ES-I3 (cell line): ENCODE measurements at regions not wholly inside any gene's neighbourhood (a gene's known extent, or its start where the extent isn't known, plus 50 kb on each side); places are given as distances from the start of the nearest gene placed in this dataset.
"Not testable (repeated sequence)": the region's sequence is repeated elsewhere in the genome, so short reads cannot be mapped to it uniquely, and the experiment has no call there.

ENCODE experiments used
- H3K36me3 ChIP-seq: 2 replicates; pipeline ENCODE4 v1.6.1; 2013; ENCODE audit warnings: mild to moderate bottlenecking, low read length, control low read depth, moderate library complexity; ENCODE audit not compliant: insufficient read depth
- H3K4me1 ChIP-seq: 2 replicates; pipeline ENCODE4 v1.6.1; 2013; ENCODE audit warnings: mild to moderate bottlenecking, control low read depth, low read length; ENCODE audit not compliant: insufficient read depth
- H3K9ac ChIP-seq: 2 replicates; pipeline ENCODE4 v1.6.1; 2013; ENCODE audit warnings: low read depth, mild to moderate bottlenecking, low read length, moderate library complexity
- H3K9me3 ChIP-seq: 2 replicates; pipeline ENCODE4 v1.6.1; 2013; ENCODE audit warnings: mild to moderate bottlenecking, low read length, moderate library complexity; ENCODE audit not compliant: control insufficient read depth, insufficient read depth

DNA sequence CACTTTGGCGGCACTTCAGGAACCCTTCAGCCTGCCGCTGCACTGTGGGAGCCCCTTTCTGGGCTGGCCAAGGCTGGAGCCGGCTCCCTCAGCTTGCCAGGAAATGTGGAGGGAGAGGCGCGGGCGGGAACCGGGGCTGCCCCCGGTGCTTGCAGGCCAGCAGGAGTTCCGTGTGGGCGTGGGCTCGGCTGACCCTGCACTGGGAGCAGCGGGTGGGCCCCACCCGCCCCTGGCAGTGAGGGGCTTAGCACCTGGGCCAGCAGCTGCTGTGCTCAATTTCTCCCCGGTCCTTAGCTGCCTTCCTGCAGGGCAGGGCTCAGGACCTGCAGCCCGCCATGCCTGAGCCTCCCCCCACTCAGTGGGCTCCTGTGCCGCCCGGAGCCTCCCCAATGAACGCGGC is 196.8 kb upstream of the ADAMTS3 start:
- H3K4me1 ChIP-seq = peaks cover 12% of the 10 kb centered on the region
- not testable (repeated sequence) for H3K9me3 ChIP-seq, H3K9ac ChIP-seq, H3K36me3 ChIP-seq

DNA sequence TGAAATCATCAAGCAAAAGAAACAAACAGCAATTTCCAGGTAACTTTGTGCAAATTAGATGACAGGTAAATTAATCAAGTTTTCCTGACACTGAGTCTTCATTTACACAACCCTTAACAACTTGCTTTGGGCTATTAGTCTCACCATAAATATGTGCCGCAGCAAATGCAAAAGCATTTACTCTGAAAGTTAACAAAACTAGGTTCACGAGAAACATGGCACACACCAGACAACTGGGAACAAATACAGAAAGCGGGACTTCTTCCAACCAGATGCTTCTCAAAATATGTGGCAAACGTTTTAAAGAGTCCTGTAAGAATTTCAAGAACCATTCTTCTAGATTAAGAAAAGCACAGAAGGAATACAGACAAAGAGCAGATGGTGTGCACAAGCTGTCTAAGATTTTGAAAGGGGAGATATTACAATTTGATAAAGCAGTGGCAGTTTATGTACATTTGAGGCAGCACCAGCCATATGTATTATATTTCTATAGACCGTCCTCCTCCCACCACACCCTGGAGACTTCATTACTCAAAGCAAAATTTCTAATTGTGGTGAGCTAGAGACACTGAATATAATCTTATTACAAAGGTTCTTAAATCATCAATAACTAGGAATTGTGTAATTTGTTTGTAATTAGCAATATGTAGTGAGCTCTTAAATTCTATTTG is 192.5 kb upstream of the ADAMTS3 start:
- Histone ChIP-seq H3K9me3 (no peaks in the 10 kb centered on the region), H3K4me1 (peaks cover 7% of the 10 kb centered on the region; the same call in 1 of the 2 replicates), H3K9ac (no peak overlapping the region), H3K36me3 (no peaks in the 10 kb centered on the region)

DNA sequence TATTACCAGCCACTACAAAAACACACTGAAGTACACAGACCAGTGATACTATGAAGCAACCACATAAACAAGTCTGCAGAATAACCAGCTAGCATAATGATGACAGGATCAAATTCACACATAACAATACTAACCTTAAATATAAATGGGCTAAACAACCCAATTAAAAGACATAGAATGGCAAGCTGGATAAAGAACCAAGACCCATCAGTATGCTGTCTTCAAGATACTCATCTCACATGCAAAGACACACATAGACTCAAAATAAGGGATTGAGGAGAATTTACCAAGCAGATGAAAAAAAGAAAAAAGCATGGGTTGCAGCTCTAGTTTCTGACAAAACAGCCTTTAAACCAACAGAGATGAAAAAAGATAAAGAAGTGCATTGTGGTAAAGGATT is 184.4 kb upstream of the ADAMTS3 start:
- not testable (repeated sequence) for H3K9ac ChIP-seq, H3K4me1 ChIP-seq, H3K9me3 ChIP-seq, H3K36me3 ChIP-seq

DNA sequence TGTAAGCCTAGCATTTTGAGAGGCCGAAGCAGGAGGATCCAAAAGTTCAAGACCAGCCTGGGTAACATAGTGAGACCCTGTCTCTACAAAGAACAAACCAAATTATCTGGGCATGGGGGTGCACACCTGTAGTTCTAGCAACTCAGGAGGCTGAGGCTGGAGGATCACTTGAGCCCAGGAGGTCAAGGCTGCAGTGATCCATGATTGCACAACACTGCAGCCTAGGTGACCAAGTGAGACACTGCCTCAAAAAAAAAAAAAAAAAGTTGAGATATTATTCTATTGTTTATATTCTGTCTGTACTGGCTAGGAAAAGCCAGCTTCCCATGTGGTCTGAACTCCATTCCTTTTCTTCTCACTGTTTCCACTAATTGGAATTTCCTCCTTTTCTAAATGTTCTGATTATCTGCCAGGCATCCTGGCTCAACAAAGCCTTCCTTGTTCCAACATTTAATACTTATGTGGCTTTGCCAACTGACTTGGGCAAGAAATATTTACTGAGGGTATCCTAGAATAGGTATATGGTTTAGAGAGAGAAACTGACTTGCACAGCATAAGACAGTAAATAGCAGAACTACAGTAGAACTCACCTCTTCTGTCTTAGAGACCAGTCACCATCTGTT is 175.2 kb upstream of the ADAMTS3 start:
- Histone ChIP-seq H3K9ac (no peak overlapping the region), H3K4me1 (no peaks in the 10 kb centered on the region), H3K36me3 (no peaks in the 10 kb centered on the region), H3K9me3 (no peaks in the 10 kb centered on the region)

DNA sequence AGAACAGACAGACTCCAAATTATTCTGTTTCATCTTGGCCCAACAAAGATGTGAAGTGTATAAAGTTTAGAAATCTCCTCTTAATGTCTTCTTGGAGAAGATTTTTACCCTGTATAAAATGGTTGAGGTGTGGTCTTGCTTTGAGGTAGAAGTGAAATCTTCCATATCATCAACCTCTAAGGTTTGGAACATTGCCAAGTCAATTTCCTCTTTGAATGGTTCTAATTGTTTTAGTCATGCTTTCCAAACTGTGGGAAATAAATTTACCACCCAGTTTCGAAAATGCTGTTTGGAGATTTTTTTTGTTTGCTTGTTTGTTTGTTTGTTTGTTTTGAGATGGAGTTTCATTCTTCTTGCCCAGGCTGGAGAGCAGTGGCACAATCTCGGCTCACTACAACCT is 174.1 kb upstream of the ADAMTS3 start:
- H3K4me1 ChIP-seq = no peaks in the 10 kb centered on the region
- no peaks in the 10 kb centered on the region for H3K9me3 ChIP-seq
- no peak overlapping the region for H3K9ac ChIP-seq
- no peaks in the 10 kb centered on the region for H3K36me3 ChIP-seq

DNA sequence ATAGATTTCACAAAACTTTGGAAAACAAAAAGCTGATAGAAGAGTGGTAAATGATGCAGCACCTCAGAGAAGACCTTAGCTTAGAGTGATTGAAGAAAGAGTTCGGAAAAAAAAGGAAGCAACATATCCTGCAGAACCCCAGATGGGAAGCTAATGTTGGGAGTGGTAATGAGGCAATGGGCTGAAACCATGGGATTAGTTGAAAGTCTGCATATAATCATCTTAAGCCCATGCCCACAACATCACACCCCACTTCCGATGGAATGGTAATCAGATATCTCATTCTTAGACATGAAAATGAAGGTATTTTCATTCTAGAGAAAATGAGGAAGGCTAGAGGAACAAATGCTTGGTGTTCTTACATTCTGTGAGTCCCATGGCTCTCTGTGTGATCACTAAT is 146.3 kb upstream of the ADAMTS3 start:
- H3K4me1 ChIP-seq = no peaks in the 10 kb centered on the region
- no peak overlapping the region for H3K9ac ChIP-seq
- H3K9me3 ChIP-seq = no peaks in the 10 kb centered on the region
- H3K36me3 ChIP-seq = no peaks in the 10 kb centered on the region

DNA sequence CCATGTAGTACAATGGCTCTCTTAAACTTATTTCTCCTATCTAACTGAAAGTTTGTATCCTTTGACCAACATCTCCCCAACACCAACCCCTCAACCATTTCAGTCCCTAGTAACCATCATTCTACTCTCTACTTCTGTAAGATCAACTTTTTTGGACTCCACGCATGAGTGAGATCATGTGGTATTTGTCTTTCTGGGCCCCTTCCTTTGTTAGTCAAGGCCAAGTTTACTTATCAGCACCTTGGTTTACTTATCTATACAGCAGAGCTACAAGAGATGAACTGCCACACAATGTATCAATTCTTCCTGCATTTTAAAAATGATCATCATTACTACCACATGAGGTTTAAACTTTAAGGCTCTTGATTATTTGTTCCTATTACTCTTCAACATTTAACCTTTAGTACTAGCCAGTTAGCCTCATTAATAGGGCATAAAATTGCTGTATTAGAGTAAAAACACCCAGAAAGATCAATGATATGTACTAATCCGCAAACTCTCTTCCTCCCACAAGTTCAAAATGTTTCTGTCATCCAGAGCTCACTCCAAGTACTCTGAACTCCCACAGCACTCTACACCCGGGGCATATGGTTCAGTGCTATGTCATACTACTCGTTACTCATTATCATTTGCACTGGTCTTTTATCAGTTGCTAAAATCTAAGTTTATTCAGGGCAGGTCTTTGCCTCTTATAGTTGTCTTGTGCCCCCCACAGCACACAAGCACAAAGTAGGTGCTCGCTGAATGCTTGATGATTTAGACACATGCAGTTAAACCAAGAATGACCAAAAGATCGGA is 145.7 kb upstream of the ADAMTS3 start:
- no peaks in the 10 kb centered on the region for H3K4me1 ChIP-seq
- H3K9ac ChIP-seq = no peak overlapping the region
- H3K9me3 ChIP-seq = no peaks in the 10 kb centered on the region
- no peaks in the 10 kb centered on the region for H3K36me3 ChIP-seq

DNA sequence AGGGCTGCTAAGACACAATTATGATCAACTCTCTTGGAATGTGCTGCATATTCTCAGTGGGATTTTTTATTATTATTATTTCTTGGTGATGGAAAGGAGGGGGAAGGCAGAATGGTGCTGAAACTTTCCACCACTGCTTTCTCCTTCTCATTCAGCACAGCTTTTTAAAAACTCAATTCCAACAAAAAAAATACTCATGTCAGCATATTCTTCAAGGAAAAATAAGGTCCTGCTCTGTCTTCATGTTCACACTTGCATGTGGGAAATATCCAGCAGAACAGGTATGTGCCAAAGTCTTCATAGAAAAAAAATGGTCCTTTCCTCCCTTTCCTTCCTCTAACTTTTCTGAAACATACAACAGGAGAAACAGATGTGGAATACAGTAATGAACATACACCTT is 144.0 kb upstream of the ADAMTS3 start:
- Histone ChIP-seq H3K36me3 (no peaks in the 10 kb centered on the region), H3K4me1 (no peaks in the 10 kb centered on the region), H3K9ac (no peak overlapping the region), H3K9me3 (no peaks in the 10 kb centered on the region)

DNA sequence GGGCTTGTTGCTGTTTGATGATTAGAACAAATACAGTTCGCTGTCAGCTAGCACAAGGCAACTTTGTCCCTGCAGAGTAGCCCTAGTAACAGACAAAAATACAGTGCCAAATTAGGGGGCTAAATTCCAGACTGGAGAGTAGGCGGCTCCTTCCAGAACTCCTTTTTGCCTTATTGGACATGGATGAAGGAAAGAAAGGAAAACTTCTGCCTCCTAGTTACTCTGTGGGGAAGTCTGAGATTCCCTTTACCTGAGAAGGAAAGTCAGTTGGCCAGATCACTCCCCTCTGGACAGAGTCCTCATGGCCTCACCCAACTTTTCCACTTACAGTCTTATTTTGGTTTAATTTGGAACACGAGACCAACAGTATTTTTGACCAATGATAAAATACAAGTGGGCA is 140.5 kb upstream of the ADAMTS3 start:
- Histone ChIP-seq H3K9me3 (no peaks in the 10 kb centered on the region), H3K9ac (no peak overlapping the region), H3K4me1 (no peaks in the 10 kb centered on the region), H3K36me3 (no peaks in the 10 kb centered on the region)

DNA sequence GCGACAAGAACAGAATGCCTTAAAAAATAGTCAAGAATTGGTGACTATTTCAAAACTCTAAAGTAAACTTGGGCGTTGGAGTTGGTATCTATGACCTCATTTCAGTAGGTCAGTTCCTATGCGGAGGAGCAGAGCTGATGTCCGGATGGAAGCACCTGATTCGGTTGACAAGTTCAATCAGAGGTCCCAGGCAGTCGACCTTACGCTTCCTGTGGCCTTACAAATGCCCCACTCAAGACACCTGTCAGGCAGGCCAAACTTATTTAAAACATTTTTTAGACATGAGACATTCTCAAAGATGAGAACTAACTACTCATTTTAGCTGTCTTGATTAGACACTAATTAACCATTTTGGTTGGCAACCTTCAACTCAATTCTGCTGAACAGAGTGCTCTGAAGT is 137.7 kb upstream of the ADAMTS3 start:
- Histone ChIP-seq H3K36me3 (no peaks in the 10 kb centered on the region), H3K4me1 (no peaks in the 10 kb centered on the region), H3K9me3 (no peaks in the 10 kb centered on the region), H3K9ac (no peak overlapping the region)

DNA sequence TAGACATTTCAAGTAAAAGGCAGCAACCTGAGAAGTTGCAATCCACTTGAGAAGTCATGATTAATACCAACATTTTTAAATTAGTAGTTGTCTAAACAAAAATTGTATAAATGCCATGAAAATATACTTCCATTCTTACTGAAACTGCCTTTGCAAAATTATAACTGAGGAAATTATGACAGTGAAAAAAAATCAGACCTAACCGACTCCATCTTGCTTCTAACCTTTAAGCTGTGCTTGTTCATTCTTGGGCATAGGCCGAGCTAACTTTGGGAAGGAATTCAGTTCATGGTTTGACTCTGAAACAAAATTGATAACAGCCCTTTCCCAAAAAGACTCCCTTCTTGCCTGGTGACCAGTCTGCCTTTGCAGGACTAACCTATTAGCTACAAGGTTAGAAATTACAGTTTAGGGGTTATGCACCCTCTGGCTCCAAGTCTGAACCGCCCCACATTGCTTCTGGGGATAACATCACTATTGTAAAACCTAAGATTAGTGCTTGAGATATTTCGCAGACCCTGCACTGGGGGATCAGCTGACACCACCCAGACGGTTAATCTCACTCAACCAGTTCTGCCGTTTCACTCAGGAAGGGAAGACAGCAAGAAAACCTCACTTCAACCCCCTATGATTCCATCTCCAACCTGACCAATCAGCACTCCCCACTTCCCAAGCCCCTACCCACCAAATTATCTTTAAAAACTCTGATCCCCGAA is 136.1 kb upstream of the ADAMTS3 start:
- H3K36me3 ChIP-seq, H3K9me3 ChIP-seq, H3K4me1 ChIP-seq, H3K9ac ChIP-seq: not testable (repeated sequence)

DNA sequence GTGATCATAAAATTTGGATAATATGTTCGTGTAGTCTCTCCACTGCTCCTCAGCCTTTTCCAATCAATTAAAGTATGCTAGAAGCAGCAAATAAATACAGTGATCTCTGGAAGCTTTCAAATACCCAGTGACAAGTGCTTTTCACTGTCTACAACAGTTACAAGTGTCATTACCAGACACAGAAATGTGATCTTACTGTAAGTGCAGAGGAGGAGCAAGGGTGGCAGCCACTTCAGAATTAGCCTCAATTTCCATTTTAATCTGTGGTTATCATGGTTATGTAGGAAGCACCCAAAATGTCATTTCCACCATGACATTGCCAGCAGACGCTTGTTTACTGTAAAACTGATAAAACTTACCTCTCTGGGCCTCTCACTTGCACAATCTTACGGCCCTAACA is 133.9 kb upstream of the ADAMTS3 start:
- no peaks in the 10 kb centered on the region for H3K9me3 ChIP-seq
- no peak overlapping the region for H3K9ac ChIP-seq
- H3K36me3 ChIP-seq = no peaks in the 10 kb centered on the region
- H3K4me1 ChIP-seq = no peaks in the 10 kb centered on the region

DNA sequence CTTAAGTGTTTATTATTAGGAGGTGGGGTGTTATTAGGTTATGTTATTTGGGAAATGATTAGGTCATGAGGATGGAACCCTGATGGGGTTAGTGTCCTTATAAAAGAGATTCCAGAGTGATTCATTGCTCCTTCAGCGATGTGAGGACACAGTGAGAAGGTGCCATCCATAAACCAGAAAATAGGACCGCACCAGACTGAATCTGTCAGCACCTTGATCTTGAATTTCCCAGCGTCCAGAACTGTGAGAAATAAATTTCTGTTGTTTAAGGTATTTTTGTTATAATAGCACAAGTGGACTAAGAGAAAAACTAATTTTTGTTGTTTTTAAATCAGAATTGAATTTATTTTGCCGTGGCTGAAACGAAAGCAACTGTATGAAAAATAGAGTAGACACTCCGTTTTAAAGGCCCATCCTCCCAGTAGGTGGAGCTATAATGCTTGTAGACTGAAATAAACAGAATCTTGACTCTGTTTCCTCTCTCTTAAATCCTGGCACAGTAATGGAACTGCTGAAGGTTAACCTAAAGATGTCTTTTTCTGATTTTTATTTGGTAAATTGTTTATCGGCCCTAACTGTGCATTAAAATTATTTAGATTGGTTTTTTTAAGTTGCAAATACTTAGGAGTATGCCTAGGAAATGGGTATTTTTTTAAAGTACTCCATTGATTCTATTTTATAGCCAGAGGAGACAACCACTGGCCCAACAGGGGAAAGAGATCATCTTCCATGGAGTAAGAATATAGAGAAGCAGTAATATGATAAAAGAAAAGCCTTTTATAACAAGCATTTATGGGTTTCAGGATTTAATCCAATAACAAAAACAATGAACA is 133.2 kb upstream of the ADAMTS3 start:
- H3K9ac ChIP-seq = 0 out of 2 replicates have a peak overlapping the region, but pooled peaks have one; percentile 22
- no peaks in the 10 kb centered on the region for H3K4me1 ChIP-seq
- no peaks in the 10 kb centered on the region for H3K36me3 ChIP-seq
- no peaks in the 10 kb centered on the region for H3K9me3 ChIP-seq

DNA sequence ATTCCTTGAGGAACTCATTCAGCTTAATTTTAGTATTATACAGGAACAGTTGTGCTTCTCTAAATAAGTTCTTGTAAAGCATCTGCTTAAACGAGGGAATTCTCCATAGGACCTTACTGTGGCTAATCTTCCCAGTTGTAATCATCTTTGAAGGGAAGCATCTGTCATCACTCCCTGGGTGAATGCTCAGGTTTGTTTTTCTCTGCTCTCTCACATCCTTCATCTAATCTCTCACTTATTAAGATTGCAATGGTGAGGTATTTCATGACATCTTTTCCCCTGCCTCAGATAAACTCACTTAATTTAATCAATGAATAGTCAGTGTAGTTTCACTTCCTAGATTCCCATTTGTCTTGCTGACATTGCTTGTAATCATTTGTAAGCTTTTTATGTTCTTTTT is 121.8 kb upstream of the ADAMTS3 start:
- no peak overlapping the region for H3K9ac ChIP-seq
- H3K4me1 ChIP-seq = no peaks in the 10 kb centered on the region
- no peaks in the 10 kb centered on the region for H3K9me3 ChIP-seq
- H3K36me3 ChIP-seq = no peaks in the 10 kb centered on the region
